Testis (tissue), 2 donors: ENCODE measurements at regions not wholly inside any gene's neighbourhood (a gene's known extent, or its start where the extent isn't known, plus 50 kb on each side); places are given as distances from the start of the nearest gene placed in this dataset.

Source experiments
- DNase-seq: peaks from one replicate; pipeline ENCODE4 v3.0.0-alpha.2; 2019
- H3K27ac ChIP-seq, 2 donors: fragments of 200-600 bp; sonication (generic); one replicate each; pipeline ENCODE4 v1.5.1; 2019
- H3K27me3 ChIP-seq: fragments of 200-600 bp; sonication (generic); one replicate; pipeline ENCODE4 v1.5.1; 2019
- H3K36me3 ChIP-seq: fragments of 200-600 bp; sonication (generic); one replicate; pipeline ENCODE4 v1.5.1; 2017; ENCODE audit warnings: low read depth; ENCODE audit errors: missing control alignments
- H3K4me1 ChIP-seq: fragments of 200-600 bp; sonication (generic); one replicate; pipeline ENCODE4 v1.5.1; 2019
- H3K4me3 ChIP-seq, 2 donors: fragments of 200-600 bp; sonication (generic); one replicate each; pipeline ENCODE4 v1.5.1; 2017 to 2019
- H3K9me3 ChIP-seq: fragments of 200-600 bp; sonication (generic); one replicate; pipeline ENCODE4 v1.5.1; 2017
- POLR2A ChIP-seq: fragments of 450-650 bp; IDR thresholded peaks from one replicate; pipeline ENCODE4 v1.6.1; 2017; ENCODE audit warnings: antibody characterized with exemption, mild to moderate bottlenecking, moderate library complexity
- WGBS, 2 donors: methylation state at CpG; one replicate each; pipeline ENCODE4 v1.1.5; 2018; 5-methylcytosine and 5-hydroxymethylcytosine counted together
- intact Hi-C: fragments of 100-400 bp; cut with DNase I; formaldehyde crosslinking; loops from one replicate; pipeline ENCODE4 v1.15.1; 2023; ENCODE audit warnings: low total_unique reads
- TF ChIP-seq, protein P1 (sequence below), 3 experiments: fragments of 450-650 bp in 2 of 3; fragments of 200-600 bp in 1 of 3; sonication (generic) in 1 of 3; IDR thresholded peaks; one replicate each; pipeline ENCODE4 v1.5.1; 2016 to 2019; ENCODE audit warnings: antibody characterized with exemption in 3 of 3, mild to moderate bottlenecking in 2 of 3, moderate library complexity in 1 of 3

DNA sequence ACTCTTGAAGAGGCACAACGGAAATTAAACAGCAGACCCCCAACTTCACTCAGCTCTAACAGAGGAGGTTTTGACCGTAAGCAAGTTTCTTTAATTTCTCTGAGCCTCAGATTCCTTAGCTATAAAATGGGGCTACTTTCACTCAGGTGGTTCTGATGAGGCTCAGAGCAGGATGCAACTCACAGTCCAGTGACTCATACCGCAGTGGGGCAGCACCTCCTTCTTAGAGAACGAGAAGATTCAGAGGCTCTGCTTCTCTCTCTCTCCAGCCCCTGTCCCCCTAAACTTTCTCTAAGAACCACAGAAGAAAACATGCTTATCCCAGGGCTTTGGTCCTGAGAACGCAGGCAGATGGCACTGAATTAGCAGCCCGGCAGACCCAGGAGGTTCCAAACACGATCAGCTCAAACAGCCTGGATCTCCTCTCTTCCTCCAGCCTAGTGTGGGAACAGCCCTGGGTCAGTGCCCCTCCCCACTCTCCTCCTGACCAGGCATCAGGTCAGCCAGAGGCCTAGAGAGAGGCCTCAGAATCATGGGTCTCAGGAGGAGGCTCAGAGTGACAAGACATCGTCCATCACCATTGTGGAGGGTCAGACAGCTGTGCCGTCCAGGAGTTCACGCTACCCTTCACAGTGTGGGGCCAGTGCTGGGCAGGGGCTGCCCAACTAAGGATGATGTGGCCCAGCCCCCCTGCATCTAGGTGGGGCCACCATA lies 433.0 kb downstream of the PTPRU start:
- Histone ChIP-seq H3K27me3 (no peaks in the 10 kb centered on the region), H3K36me3 (no peaks in the 10 kb centered on the region), H3K4me1 (no peaks in the 10 kb centered on the region), H3K4me3 (no peak overlapping the region), H3K9me3 (no peaks in the 10 kb centered on the region), H3K27ac (no peak overlapping the region)
- intact Hi-C loops = no loop called here
- TF ChIP-seq, protein P1, sequence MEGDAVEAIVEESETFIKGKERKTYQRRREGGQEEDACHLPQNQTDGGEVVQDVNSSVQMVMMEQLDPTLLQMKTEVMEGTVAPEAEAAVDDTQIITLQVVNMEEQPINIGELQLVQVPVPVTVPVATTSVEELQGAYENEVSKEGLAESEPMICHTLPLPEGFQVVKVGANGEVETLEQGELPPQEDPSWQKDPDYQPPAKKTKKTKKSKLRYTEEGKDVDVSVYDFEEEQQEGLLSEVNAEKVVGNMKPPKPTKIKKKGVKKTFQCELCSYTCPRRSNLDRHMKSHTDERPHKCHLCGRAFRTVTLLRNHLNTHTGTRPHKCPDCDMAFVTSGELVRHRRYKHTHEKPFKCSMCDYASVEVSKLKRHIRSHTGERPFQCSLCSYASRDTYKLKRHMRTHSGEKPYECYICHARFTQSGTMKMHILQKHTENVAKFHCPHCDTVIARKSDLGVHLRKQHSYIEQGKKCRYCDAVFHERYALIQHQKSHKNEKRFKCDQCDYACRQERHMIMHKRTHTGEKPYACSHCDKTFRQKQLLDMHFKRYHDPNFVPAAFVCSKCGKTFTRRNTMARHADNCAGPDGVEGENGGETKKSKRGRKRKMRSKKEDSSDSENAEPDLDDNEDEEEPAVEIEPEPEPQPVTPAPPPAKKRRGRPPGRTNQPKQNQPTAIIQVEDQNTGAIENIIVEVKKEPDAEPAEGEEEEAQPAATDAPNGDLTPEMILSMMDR (IDR thresholded peaks at IDR 0.05) = no peak
- no peak for TF ChIP-seq POLR2A
- WGBS, 2 donors = 72 to 80% methylated on average over 7 to 10 of the region's 10 CpGs
- no peak for DNase-seq

DNA sequence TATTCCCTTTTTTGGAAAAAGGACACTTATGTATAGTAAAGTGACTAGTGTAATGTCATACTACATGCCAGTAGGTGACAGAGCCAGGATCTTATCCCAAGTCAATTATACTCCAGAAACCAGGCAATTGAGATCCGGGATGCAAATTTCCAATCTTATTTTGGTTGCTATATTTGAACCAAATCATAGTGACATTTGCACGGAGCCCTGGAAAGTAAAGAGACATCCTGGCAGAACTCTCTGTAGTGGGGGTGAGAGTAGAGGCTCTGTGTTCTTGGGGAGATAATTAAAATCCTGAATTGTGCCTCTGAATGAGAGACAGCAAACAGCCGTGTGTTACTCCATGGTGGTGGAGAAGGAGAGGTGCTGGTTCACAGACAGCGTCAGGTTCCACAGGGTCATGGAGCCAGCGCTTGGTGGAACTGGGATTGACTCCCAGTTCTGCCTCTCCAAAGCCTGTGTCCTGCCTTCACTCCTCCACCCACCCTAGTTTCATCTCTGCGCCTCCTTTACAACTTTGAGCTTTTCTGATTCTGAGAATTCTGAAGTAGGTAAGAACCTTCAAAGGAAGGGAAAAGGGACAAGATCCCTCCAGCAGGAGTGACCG lies 432.3 kb downstream of the PTPRU start:
- H3K9me3 ChIP-seq = no peaks in the 10 kb centered on the region
- no peaks in the 10 kb centered on the region for H3K4me1 ChIP-seq
- TF ChIP-seq POLR2A = no peak
- TF ChIP-seq, protein P1 (IDR thresholded peaks at IDR 0.05) = no peak
- H3K27ac ChIP-seq = no peak overlapping the region
- no peak for DNase-seq
- intact Hi-C loops = no loop called here
- H3K27me3 ChIP-seq = no peaks in the 10 kb centered on the region
- no peaks in the 10 kb centered on the region for H3K36me3 ChIP-seq
- no peak overlapping the region for H3K4me3 ChIP-seq
- 45 to 52% methylated on average over 7 of the region's 7 CpGs for WGBS, 2 donors

DNA sequence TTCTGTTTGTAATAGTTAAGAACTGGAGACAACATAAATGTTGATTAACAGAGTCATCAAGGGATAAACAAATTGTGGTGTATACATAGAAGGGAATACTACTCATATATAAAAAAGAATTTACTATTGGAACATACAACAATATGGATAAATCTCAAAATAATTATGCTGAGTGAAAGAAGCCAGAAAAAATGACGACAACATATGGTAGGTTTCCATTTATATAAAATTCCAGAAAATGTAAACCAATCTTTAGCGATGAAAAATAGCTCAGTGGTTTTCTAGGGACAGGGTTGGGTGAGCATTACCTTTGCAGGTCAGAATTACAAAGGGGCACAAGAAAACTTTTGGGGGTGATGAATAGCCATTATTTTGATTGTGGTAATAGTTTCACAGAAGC lies 431.6 kb downstream of the PTPRU start:
- TF ChIP-seq POLR2A = no peak
- TF ChIP-seq, protein P1 (IDR thresholded peaks at IDR 0.05) = no peak
- no peaks in the 10 kb centered on the region for H3K27me3 ChIP-seq
- H3K4me1 ChIP-seq = no peaks in the 10 kb centered on the region
- H3K4me3 ChIP-seq = no peak overlapping the region
- no peaks in the 10 kb centered on the region for H3K36me3 ChIP-seq
- H3K27ac ChIP-seq = no peak overlapping the region
- 87 to 88% methylated on average over 2 of the region's 2 CpGs for WGBS, 2 donors
- intact Hi-C loops = no loop called here
- DNase-seq = no peak
- no peaks in the 10 kb centered on the region for H3K9me3 ChIP-seq

DNA sequence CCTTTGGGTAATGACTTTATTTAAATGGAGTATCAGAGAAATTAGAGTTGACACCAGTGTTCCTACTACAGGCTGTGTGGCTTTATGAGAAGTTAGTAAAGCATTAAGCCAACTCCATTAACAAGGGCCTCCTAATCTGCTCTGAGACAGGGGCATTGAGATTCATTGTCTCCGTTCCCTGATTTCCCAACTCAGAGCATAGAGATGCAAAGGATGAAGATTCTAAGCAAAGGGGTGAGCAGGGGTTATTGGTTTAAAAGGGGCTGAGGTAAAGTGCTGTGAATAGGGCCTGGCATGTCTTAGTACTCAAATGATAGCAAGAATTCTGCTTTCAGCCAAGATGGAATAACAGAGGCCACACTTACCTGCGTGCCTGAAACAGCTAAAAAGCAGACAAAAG lies 428.4 kb downstream of the PTPRU start:
- TF ChIP-seq POLR2A = no peak
- TF ChIP-seq, protein P1 (IDR thresholded peaks at IDR 0.05) = no peak
- DNase-seq = no peak
- intact Hi-C loops = no loop called here
- H3K36me3 ChIP-seq = no peaks in the 10 kb centered on the region
- H3K27me3 ChIP-seq = no peaks in the 10 kb centered on the region
- no peaks in the 10 kb centered on the region for H3K4me1 ChIP-seq
- no peaks in the 10 kb centered on the region for H3K9me3 ChIP-seq
- WGBS, 2 donors = 86 to 90% methylated on average over 2 of the region's 2 CpGs
- no peak overlapping the region for H3K27ac ChIP-seq
- no peak overlapping the region for H3K4me3 ChIP-seq

DNA sequence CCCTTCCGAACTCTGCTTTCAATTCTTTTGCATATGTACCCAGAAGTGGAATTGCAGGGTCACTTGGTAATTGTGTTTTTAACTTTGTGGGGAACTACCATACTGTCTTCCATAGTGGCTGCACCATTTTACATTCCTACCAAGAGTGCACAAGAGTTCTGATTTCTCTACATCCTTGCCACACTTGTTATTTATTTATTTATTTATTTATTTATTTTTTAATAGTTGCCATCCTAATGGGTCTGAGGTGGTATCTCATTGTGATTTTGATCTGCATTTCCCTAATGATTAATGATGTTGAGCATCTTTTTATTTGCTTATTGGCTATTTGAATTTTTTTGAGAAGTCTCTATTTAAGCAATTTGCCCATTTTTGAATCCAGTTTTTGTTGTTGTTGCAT lies 422.4 kb downstream of the PTPRU start:
- 74 to 90% methylated on average over 1 of the region's 1 CpG for WGBS, 2 donors
- intact Hi-C loops = no loop called here

More for the DNA sequence above, 422.4 kb downstream of the PTPRU start:
- Histone ChIP-seq H3K9me3 (no peaks in the 10 kb centered on the region), H3K4me1 (no peaks in the 10 kb centered on the region), H3K36me3 (no peaks in the 10 kb centered on the region), H3K27ac (no peak overlapping the region), H3K4me3 (no peak overlapping the region), H3K27me3 (no peaks in the 10 kb centered on the region)
- no peak for DNase-seq
- no peak for TF ChIP-seq POLR2A
- TF ChIP-seq, protein P1 (IDR thresholded peaks at IDR 0.05) = no peak
